Effector memory CD4-positive, alpha-beta T cell (primary cell): ENCODE measurements at regions not wholly inside any gene's neighbourhood (a gene's known extent, or its start where the extent isn't known, plus 50 kb on each side); places are given as distances from the start of the nearest gene placed in this dataset.

Experiments
- DNase-seq, 3 donors: peaks; one replicate each; pipeline ENCODE4 v3.0.0-alpha.2; 2020
- H3K27ac ChIP-seq: 2 replicates; pipeline ENCODE4 v1.7.0; 2013; ENCODE audit warnings: mild to moderate bottlenecking, low read length, moderate library complexity; ENCODE audit not compliant: insufficient read depth, poor library complexity, severe bottlenecking
- H3K27me3 ChIP-seq: replicated peaks from 2 replicates; pipeline ENCODE4 v1.7.0; 2013; ENCODE audit warnings: mild to moderate bottlenecking, low read length; ENCODE audit not compliant: insufficient read depth, control insufficient read depth, poor library complexity, severe bottlenecking
- H3K36me3 ChIP-seq: 2 replicates; pipeline ENCODE4 v1.7.0; 2013; ENCODE audit warnings: mild to moderate bottlenecking, low read length, moderate library complexity; ENCODE audit not compliant: control insufficient read depth, insufficient read depth
- H3K4me1 ChIP-seq: 2 replicates; pipeline ENCODE4 v1.7.0; 2013; ENCODE audit warnings: low read length, mild to moderate bottlenecking; ENCODE audit not compliant: control insufficient read depth, insufficient read depth, poor library complexity, severe bottlenecking
- H3K4me3 ChIP-seq: 2 replicates; pipeline ENCODE4 v1.7.0; 2013; ENCODE audit warnings: low read length, low read depth, mild to moderate bottlenecking; ENCODE audit not compliant: insufficient read depth, poor library complexity, severe bottlenecking
- H3K9me3 ChIP-seq: 2 replicates; pipeline ENCODE4 v1.7.0; 2013; ENCODE audit warnings: mild to moderate bottlenecking, low read length, moderate library complexity; ENCODE audit not compliant: control insufficient read depth

- H3K27me3 ChIP-seq = peaks cover 3% of the 10 kb centered on the region
- DNase-seq = no peak
- H3K4me3 ChIP-seq = no peak overlapping the region
- no peak overlapping the region for H3K27ac ChIP-seq
- H3K4me1 ChIP-seq = no peaks in the 10 kb centered on the region
- H3K9me3 ChIP-seq = no peaks in the 10 kb centered on the region
- H3K36me3 ChIP-seq = no peaks in the 10 kb centered on the region
Observed at GRCh38 chr9:135218331-135219225, 131.1 kb downstream of the OLFM1 start.

GRCh38 chr9:135219676-135220600 is 132.5 kb downstream of the OLFM1 start:
- no peaks in the 10 kb centered on the region for H3K9me3 ChIP-seq
- no peak overlapping the region for H3K4me3 ChIP-seq
- H3K4me1 ChIP-seq = no peaks in the 10 kb centered on the region
- no peaks in the 10 kb centered on the region for H3K36me3 ChIP-seq
- peaks cover 3% of the 10 kb centered on the region for H3K27me3 ChIP-seq
- no peak overlapping the region for H3K27ac ChIP-seq
- no peak for DNase-seq

- H3K9me3 ChIP-seq = no peaks in the 10 kb centered on the region
- H3K36me3 ChIP-seq = no peaks in the 10 kb centered on the region
- H3K4me1 ChIP-seq = no peaks in the 10 kb centered on the region
- H3K27me3 ChIP-seq = peaks cover 3% of the 10 kb centered on the region
- H3K4me3 ChIP-seq = no peak overlapping the region
- DNase-seq = no peak
- no peak overlapping the region for H3K27ac ChIP-seq
Observed at GRCh38 chr9:135220601-135221575, 133.4 kb downstream of the OLFM1 start.

GRCh38 chr9:135221576-135221950 is 134.1 kb downstream of the OLFM1 start:
- Histone ChIP-seq H3K4me3 (no peak overlapping the region), H3K4me1 (no peaks in the 10 kb centered on the region), H3K27me3 (peaks cover 3% of the 10 kb centered on the region), H3K36me3 (no peaks in the 10 kb centered on the region), H3K27ac (no peak overlapping the region), H3K9me3 (no peaks in the 10 kb centered on the region)
- no peak for DNase-seq

GRCh38 chr9:135221951-135222631 is 134.6 kb downstream of the OLFM1 start:
- Histone ChIP-seq H3K27ac (no peak overlapping the region), H3K36me3 (no peaks in the 10 kb centered on the region), H3K9me3 (no peaks in the 10 kb centered on the region), H3K4me3 (no peak overlapping the region), H3K27me3 (peaks cover 3% of the 10 kb centered on the region), H3K4me1 (no peaks in the 10 kb centered on the region)
- DNase-seq = no peak

- H3K9me3 ChIP-seq = no peaks in the 10 kb centered on the region
- H3K27me3 ChIP-seq = no peaks in the 10 kb centered on the region
- DNase-seq = no peak
- no peak overlapping the region for H3K27ac ChIP-seq
- H3K36me3 ChIP-seq = no peaks in the 10 kb centered on the region
- no peaks in the 10 kb centered on the region for H3K4me1 ChIP-seq
- H3K4me3 ChIP-seq = no peak overlapping the region
Observed at GRCh38 chr9:135222881-135223760, 135.7 kb downstream of the OLFM1 start.

- H3K4me1 ChIP-seq = no peaks in the 10 kb centered on the region
- no peak overlapping the region for H3K4me3 ChIP-seq
- no peak overlapping the region for H3K27ac ChIP-seq
- no peak for DNase-seq
- H3K27me3 ChIP-seq = no peaks in the 10 kb centered on the region
- H3K9me3 ChIP-seq = no peaks in the 10 kb centered on the region
- H3K36me3 ChIP-seq = no peaks in the 10 kb centered on the region
Observed at GRCh38 chr9:135223831-135224230, 136.4 kb downstream of the OLFM1 start.

GRCh38 chr9:135224286-135224877 is 136.9 kb downstream of the OLFM1 start:
- H3K36me3 ChIP-seq = no peaks in the 10 kb centered on the region
- no peaks in the 10 kb centered on the region for H3K9me3 ChIP-seq
- H3K27me3 ChIP-seq = no peaks in the 10 kb centered on the region
- no peaks in the 10 kb centered on the region for H3K4me1 ChIP-seq
- H3K27ac ChIP-seq = no peak overlapping the region
- DNase-seq = no peak
- H3K4me3 ChIP-seq = no peak overlapping the region
